H9 (cell line): ENCODE measurements at regions not wholly inside any gene's neighbourhood (a gene's known extent, or its start where the extent isn't known, plus 50 kb on each side); places are given as distances from the start of the nearest gene placed in this dataset.

ENCODE experiments used
- DNase-seq: peaks from one replicate; pipeline ENCODE4 v3.0.0-alpha.2; 2017
- H2AFZ ChIP-seq: one replicate; pipeline ENCODE4 v1.6.1; 2013; ENCODE audit warnings: mild to moderate bottlenecking, low read length, control low read depth, moderate library complexity
- H2AK5ac ChIP-seq: 2 replicates; pipeline ENCODE4 v1.6.1; 2013; ENCODE audit warnings: low read length, control low read depth, mixed read lengths; ENCODE audit not compliant: insufficient read length
- H2BK120ac ChIP-seq: one replicate; pipeline ENCODE4 v1.6.1; 2013; ENCODE audit warnings: low read depth, mild to moderate bottlenecking, low read length, control low read depth, inconsistent platforms; ENCODE audit not compliant: poor library complexity, severe bottlenecking
- H2BK12ac ChIP-seq: 2 replicates; pipeline ENCODE4 v1.6.1; 2013; ENCODE audit warnings: low read length, control low read depth, mixed read lengths, low read depth; ENCODE audit not compliant: insufficient read length
- H2BK15ac ChIP-seq: 2 replicates; pipeline ENCODE4 v1.6.1; 2013; ENCODE audit warnings: low read depth, low read length, control low read depth
- H2BK20ac ChIP-seq: one replicate; pipeline ENCODE4 v1.6.1; 2013; ENCODE audit warnings: low read depth, mild to moderate bottlenecking, low read length, control low read depth, inconsistent platforms; ENCODE audit not compliant: poor library complexity, severe bottlenecking
- H2BK5ac ChIP-seq: 2 replicates; pipeline ENCODE4 v1.6.1; 2013; ENCODE audit warnings: low read length, control low read depth, mixed read lengths; ENCODE audit not compliant: insufficient read length
- H3K14ac ChIP-seq: 2 replicates; pipeline ENCODE4 v1.6.1; 2013; ENCODE audit warnings: low read length, control low read depth; ENCODE audit not compliant: insufficient read depth
- H3K18ac ChIP-seq: 2 replicates; pipeline ENCODE4 v1.6.1; 2013; ENCODE audit warnings: low read depth, mild to moderate bottlenecking, mixed read lengths, low read length, control low read depth; ENCODE audit not compliant: insufficient read length
- H3K23ac ChIP-seq: 2 replicates; pipeline ENCODE4 v1.6.1; 2013; ENCODE audit warnings: low read length, control low read depth, mixed read lengths, low read depth; ENCODE audit not compliant: insufficient read length
- H3K23me2 ChIP-seq: 2 replicates; pipeline ENCODE4 v1.6.1; 2013; ENCODE audit warnings: low read depth, mild to moderate bottlenecking, mixed read lengths, low read length, control low read depth; ENCODE audit not compliant: insufficient read length, poor library complexity, severe bottlenecking
- H3K27ac ChIP-seq: 2 replicates; pipeline ENCODE4 v1.5.1; 2013; ENCODE audit warnings: low read length, control low read depth, mixed read lengths, low read depth; ENCODE audit not compliant: insufficient read length
- H3K27me3 ChIP-seq: 2 replicates; pipeline ENCODE4 v1.6.1; 2013; ENCODE audit warnings: low read length, control low read depth, inconsistent platforms; ENCODE audit not compliant: insufficient read depth
- H3K4ac ChIP-seq: 2 replicates; pipeline ENCODE4 v1.6.1; 2013; ENCODE audit warnings: low read depth, mild to moderate bottlenecking, control low read depth, inconsistent platforms, low read length, moderate library complexity
- H3K4me1 ChIP-seq: 2 replicates; pipeline ENCODE4 v1.6.1; 2013; ENCODE audit warnings: low read length, control low read depth, inconsistent platforms; ENCODE audit not compliant: insufficient read depth
- H3K4me2 ChIP-seq: 2 replicates; pipeline ENCODE4 v1.6.1; 2013; ENCODE audit warnings: low read length, control low read depth, mixed read lengths; ENCODE audit not compliant: insufficient read length, insufficient read depth
- H3K56ac ChIP-seq: 2 replicates; pipeline ENCODE4 v1.6.1; 2013; ENCODE audit warnings: low read depth, mild to moderate bottlenecking, mixed read lengths, low read length, control low read depth; ENCODE audit not compliant: insufficient read length
- H3K79me1 ChIP-seq: 2 replicates; pipeline ENCODE4 v1.6.1; 2013; ENCODE audit warnings: low read depth, mild to moderate bottlenecking, moderate library complexity, low read length, control low read depth, inconsistent platforms; ENCODE audit not compliant: insufficient read depth, poor library complexity, severe bottlenecking
- H3K79me2 ChIP-seq: 2 replicates; pipeline ENCODE4 v1.6.1; 2013; ENCODE audit warnings: low read length, control low read depth, inconsistent platforms; ENCODE audit not compliant: insufficient read depth
- H3K9ac ChIP-seq: 2 replicates; pipeline ENCODE4 v1.6.1; 2013; ENCODE audit warnings: low read length, control low read depth, mixed read lengths; ENCODE audit not compliant: insufficient read length; ENCODE audit errors: extremely low read depth
- H3K9me3 ChIP-seq: one replicate; pipeline ENCODE4 v1.6.1; 2013; ENCODE audit warnings: low read depth, low read length, inconsistent platforms; ENCODE audit not compliant: control insufficient read depth
- H3T11ph ChIP-seq: one replicate; pipeline ENCODE4 v1.6.1; 2013; ENCODE audit warnings: mild to moderate bottlenecking, low read length, control low read depth, inconsistent platforms
- H4K20me1 ChIP-seq: one replicate; pipeline ENCODE4 v1.6.1; 2013; ENCODE audit not compliant: control insufficient read depth, insufficient read length, insufficient read depth
- H4K5ac ChIP-seq: 2 replicates; pipeline ENCODE4 v1.6.1; 2013; ENCODE audit warnings: low read depth, mild to moderate bottlenecking, mixed read lengths, low read length, control low read depth; ENCODE audit not compliant: insufficient read length
- H4K8ac ChIP-seq: replicated peaks from 2 replicates; pipeline ENCODE4 v1.6.1; 2013; ENCODE audit warnings: low read length, control low read depth, mixed read lengths, low read depth; ENCODE audit not compliant: insufficient read length
- H4K91ac ChIP-seq: 2 replicates; pipeline ENCODE4 v1.6.1; 2013; ENCODE audit warnings: low read depth, mild to moderate bottlenecking, moderate library complexity, mixed read lengths, low read length, control low read depth; ENCODE audit not compliant: insufficient read length
- H3K27ac Mint-ChIP-seq, 3 experiments: 2 replicates in 2 of 3; 3 replicates in 1 of 3; pipeline ENCODE4 v1.8.0; 2020 to 2021; ENCODE audit warnings: mixed read lengths in 3 of 3, mild to moderate bottlenecking in 1 of 3, moderate library complexity in 1 of 3
- H3K27me3 Mint-ChIP-seq: 2 replicates; pipeline ENCODE4 v1.8.0; 2021; ENCODE audit warnings: low read depth, mild to moderate bottlenecking, moderate library complexity, mixed read lengths
- H3K36me3 Mint-ChIP-seq, 3 experiments: 2 replicates in 2 of 3; 3 replicates in 1 of 3; pipeline ENCODE4 v1.8.0; 2020 to 2021; ENCODE audit warnings: low read depth in 3 of 3, mixed read lengths in 3 of 3; ENCODE audit not compliant: insufficient read depth in 1 of 3
- H3K4me1 Mint-ChIP-seq, 2 experiments: 2 replicates each; pipeline ENCODE4 v1.8.0; 2020; ENCODE audit warnings: mixed read lengths in 2 of 2
- H3K4me3 Mint-ChIP-seq, 2 experiments: 2 replicates in 1 of 2; 3 replicates in 1 of 2; pipeline ENCODE4 v1.8.0; 2020 to 2021; ENCODE audit warnings: mild to moderate bottlenecking in 2 of 2, mixed read lengths in 2 of 2, moderate library complexity in 1 of 2
- H3K9me3 Mint-ChIP-seq, 2 experiments: 2 replicates in 1 of 2; 3 replicates in 1 of 2; pipeline ENCODE4 v1.8.0; 2020; ENCODE audit warnings: mild to moderate bottlenecking in 2 of 2, mixed read lengths in 2 of 2, moderate library complexity in 1 of 2
- CTCF ChIP-seq: fragments of 200-600 bp; sonication (generic); conservative IDR thresholded peaks from 3 replicates; pipeline ENCODE4 v1.8.0; 2021; ENCODE audit warnings: antibody characterized with exemption, mild to moderate bottlenecking
- WGBS: extraction: QIAGEN DNeasy Blood & Tissue Kit; methylation state at CpG from one replicate; pipeline ENCODE4 v1.1.7; 2013; ENCODE audit warnings: missing lambda C conversion rate, low lambda C conversion rate, mixed read lengths; ENCODE audit not compliant: insufficient read length; ENCODE audit errors: extremely low coverage; 5-methylcytosine and 5-hydroxymethylcytosine counted together

DNA sequence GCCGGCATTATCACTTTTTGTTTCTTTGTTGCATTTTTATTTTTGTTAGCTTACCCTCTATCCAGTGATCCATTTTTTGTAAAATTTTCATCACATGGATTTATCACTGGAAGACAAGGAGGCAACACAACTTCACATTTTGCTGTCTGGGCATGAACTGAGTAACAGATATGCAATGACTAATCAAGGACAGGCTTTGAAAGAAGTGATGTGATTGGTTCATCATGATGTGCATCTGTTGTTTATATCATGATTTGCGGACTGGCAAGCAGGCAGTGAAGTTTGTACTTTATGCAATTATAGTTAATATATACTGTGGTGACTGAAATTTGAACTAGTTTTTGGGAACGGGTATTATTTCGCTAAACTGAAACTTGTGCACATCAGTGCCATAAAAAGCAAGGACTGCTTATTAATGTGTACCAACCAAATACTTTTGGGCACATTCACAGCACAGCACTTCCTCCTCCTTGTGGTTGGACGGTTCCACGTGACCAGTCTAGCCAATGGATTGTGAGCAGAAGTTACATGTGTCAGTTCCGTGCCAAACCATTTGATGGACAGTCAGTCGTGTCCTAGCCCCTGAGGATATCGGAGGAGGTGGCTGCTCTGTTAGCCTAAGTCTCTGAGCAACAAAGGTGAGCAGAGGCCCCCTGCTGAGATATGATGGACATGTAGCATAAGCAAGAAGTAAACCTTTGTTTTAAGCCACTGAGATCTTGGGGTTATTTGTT lies 201.4 kb upstream of the SIX2 start:
- Mint-ChIP-seq H3K27ac (no peak overlapping the region), H3K4me1 (no peaks in the 10 kb centered on the region), H3K9me3 (no peaks in the 10 kb centered on the region), H3K27me3 (no peaks in the 10 kb centered on the region), H3K4me3 (no peak overlapping the region), H3K36me3 (no peaks in the 10 kb centered on the region)
- H2AFZ ChIP-seq = no peak overlapping the region
- H3K27me3 ChIP-seq = no peaks in the 10 kb centered on the region
- no peak for TF ChIP-seq CTCF
- no peak overlapping the region for H3K56ac ChIP-seq
- H3K4me2 ChIP-seq = no peak overlapping the region
- H2BK120ac ChIP-seq = no peak overlapping the region
- H2BK5ac ChIP-seq = no peak overlapping the region
- H3K4ac ChIP-seq = no peak overlapping the region
- no CpG with 5 or more reads among the region's 9 CpGs for WGBS
- no peaks in the 10 kb centered on the region for H3K79me2 ChIP-seq
- H3K23ac ChIP-seq = no peak overlapping the region
- no peak overlapping the region for H3K27ac ChIP-seq
- no peak overlapping the region for H2BK20ac ChIP-seq
- H2AK5ac ChIP-seq = no peak overlapping the region
- H4K91ac ChIP-seq = no peak overlapping the region
- H2BK12ac ChIP-seq = no peak overlapping the region
- no peak overlapping the region for H3T11ph ChIP-seq
- H3K4me1 ChIP-seq = no peaks in the 10 kb centered on the region
- H3K23me2 ChIP-seq = no peaks in the 10 kb centered on the region
- H4K20me1 ChIP-seq = no peaks in the 10 kb centered on the region
- H3K9ac ChIP-seq = no peak overlapping the region
- no peaks in the 10 kb centered on the region for H3K79me1 ChIP-seq
- H4K5ac ChIP-seq = no peak overlapping the region
- DNase-seq = no peak
- no peak overlapping the region for H2BK15ac ChIP-seq
- no peak overlapping the region for H3K14ac ChIP-seq
- no peak overlapping the region for H4K8ac ChIP-seq
- no peaks in the 10 kb centered on the region for H3K9me3 ChIP-seq
- no peak overlapping the region for H3K18ac ChIP-seq
